A549 (cell line): ENCODE measurements at regions not wholly inside any gene's neighbourhood (a gene's known extent, or its start where the extent isn't known, plus 50 kb on each side); places are given as distances from the start of the nearest gene placed in this dataset.

ENCODE experiments used
- ATAC-seq, 2 experiments: fragments of 200-7000 bp in 1 of 2; fragments of >200 bp in 1 of 2; cut with Nextera tagmentation in 1 of 2; cut with Tn5 transposase in 1 of 2; 3 replicates each; pipeline versions ENCODE4 v1.8.0 to v1.9.1; 2018 to 2020; ENCODE audit warnings: mild to moderate bottlenecking in 1 of 2, moderate library complexity in 1 of 2
- CTCF ChIA-PET: fragments of 300-600 bp; sonication (Branson Sonifier 250); formaldehyde crosslinking; extraction: SDS; loops from one replicate; lab custom pipeline; 2021; ENCODE audit warnings: antibody characterized with exemption, inconsistent platforms; lab: Yijun Ruan, JAX
- POLR2A ChIA-PET: fragments of 350-600 bp; formaldehyde crosslinking; extraction: SDS; loops from one replicate; lab custom pipeline; 2021; ENCODE audit warnings: antibody characterized with exemption, inconsistent platforms; lab: Yijun Ruan, JAX
- DNase-seq, 2 experiments: peaks; one replicate each; pipeline versions ENCODE4 v3.0.0 to v3.0.0-alpha.2; 2011 to 2016; ENCODE audit warnings: low read depth in 1 of 2, low spot score in 1 of 2
- FAIRE-seq: peaks from 2 replicates; lab custom pipeline; 2011; peaks lifted over from hg19 to GRCh38; lab: Jason Lieb, UNC
- H3K27ac ChIP-seq, 2 experiments: fragments of >200 bp; sonication (Bioruptor Twin); formaldehyde crosslinking; 3 replicates each; pipeline ENCODE4 v1.5.1; 2016 to 2017
- H3K4me1 ChIP-seq: fragments of >200 bp; sonication (Bioruptor Twin); formaldehyde crosslinking; 3 replicates; pipeline ENCODE4 v1.6.1; 2016
- H3K4me2 ChIP-seq: fragments of >200 bp; sonication (Bioruptor Twin); formaldehyde crosslinking; 3 replicates; pipeline ENCODE4 v1.6.1; 2016
- H3K4me3 ChIP-seq: fragments of >200 bp; sonication (Bioruptor Twin); formaldehyde crosslinking; 3 replicates; pipeline ENCODE4 v1.5.1; 2016
- H3K9me3 ChIP-seq: fragments of >200 bp; sonication (Bioruptor Twin); formaldehyde crosslinking; 3 replicates; pipeline ENCODE4 v1.6.1; 2016
- BHLHE40 ChIP-seq: IDR thresholded peaks from 2 replicates; pipeline ENCODE4 v1.6.1; 2012; ENCODE audit warnings: low read depth, low read length, inconsistent platforms
- CBX2 ChIP-seq: fragments of 200-600 bp; sonication (generic); IDR thresholded peaks from 2 replicates; pipeline ENCODE4 v1.6.1; 2016; ENCODE audit warnings: low read depth, mild to moderate bottlenecking, borderline replicate concordance
- EHF ChIP-seq: fragments of 250-450 bp; sonication (Bioruptor Pico); IDR thresholded peaks from 2 replicates; pipeline ENCODE4 v1.5.0; 2020; ENCODE audit warnings: mild to moderate bottlenecking
- ELK1 ChIP-seq: fragments of 150-350 bp; IDR thresholded peaks from 2 replicates; pipeline ENCODE4 v1.6.1; 2014; ENCODE audit warnings: low read depth, mild to moderate bottlenecking, low read length
- FOSL2 ChIP-seq, 2 experiments: fragments of 450-650 bp in 1 of 2; fragments of >200 bp in 1 of 2; sonication (Bioruptor Twin) in 1 of 2; formaldehyde crosslinking; IDR thresholded peaks; 2 replicates each; pipeline versions ENCODE4 v1.5.0 to v1.6.1; 2016 to 2020; ENCODE audit warnings: mild to moderate bottlenecking in 1 of 2, moderate library complexity in 1 of 2
- GATA3 ChIP-seq: IDR thresholded peaks from 2 replicates; pipeline ENCODE4 v1.6.1; 2012; ENCODE audit warnings: borderline replicate concordance
- HEYL ChIP-seq: fragments of 250-450 bp; sonication (Bioruptor Pico); IDR thresholded peaks from 2 replicates; pipeline ENCODE4 v1.8.0; 2021; ENCODE audit warnings: mild to moderate bottlenecking, moderate library complexity
- KDM1A ChIP-seq: fragments of 200-600 bp; sonication (generic); IDR thresholded peaks from 2 replicates; pipeline ENCODE4 v1.6.1; 2016; ENCODE audit warnings: low read depth, mild to moderate bottlenecking
- MAFK ChIP-seq: fragments of 450-650 bp; IDR thresholded peaks from 2 replicates; pipeline ENCODE4 v1.6.1; 2014; ENCODE audit not compliant: partially characterized antibody
- MYC ChIP-seq: IDR thresholded peaks from 2 replicates; pipeline ENCODE4 v1.6.1; 2012; ENCODE audit warnings: mild to moderate bottlenecking, inconsistent platforms, low read length, improper control_type of control experiment, borderline replicate concordance
- NPAS2 ChIP-seq: fragments of 250-450 bp; sonication (Bioruptor Pico); IDR thresholded peaks from 2 replicates; pipeline ENCODE4 v1.8.0; 2022; ENCODE audit warnings: mild to moderate bottlenecking, moderate library complexity, borderline replicate concordance
- PHF8 ChIP-seq: fragments of 200-600 bp; sonication (generic); IDR thresholded peaks from 2 replicates; pipeline ENCODE4 v1.6.1; 2016; ENCODE audit warnings: low read depth, mild to moderate bottlenecking, antibody characterized with exemption, moderate library complexity, borderline replicate concordance
- RAD21 ChIP-seq, 2 experiments: fragments of >200 bp in 1 of 2; sonication (Bioruptor Twin) in 1 of 2; formaldehyde crosslinking in 1 of 2; IDR thresholded peaks in 1 of 2; conservative IDR thresholded peaks in 1 of 2; 2 replicates in 1 of 2; 3 replicates in 1 of 2; pipeline ENCODE4 v1.6.1; 2012 to 2018; ENCODE audit warnings: inconsistent platforms in 1 of 2
- RCOR1 ChIP-seq: fragments of 150-350 bp; IDR thresholded peaks from 2 replicates; pipeline ENCODE4 v1.6.1; 2014; ENCODE audit warnings: antibody characterized with exemption, low read length, low read depth
- RNF2 ChIP-seq: fragments of 200-600 bp; sonication (generic); IDR thresholded peaks from 2 replicates; pipeline ENCODE4 v1.6.1; 2016; ENCODE audit warnings: low read depth, mild to moderate bottlenecking, antibody characterized with exemption, moderate library complexity, borderline replicate concordance
- SREBF2 ChIP-seq: fragments of 450-650 bp; IDR thresholded peaks from 2 replicates; pipeline ENCODE4 v1.6.1; 2014; ENCODE audit warnings: mild to moderate bottlenecking, moderate library complexity
- ZC3H11A ChIP-seq: fragments of 450-650 bp; IDR thresholded peaks from 2 replicates; pipeline ENCODE4 v1.6.1; 2014; ENCODE audit warnings: antibody characterized with exemption, mild to moderate bottlenecking
- ZNF302 ChIP-seq: fragments of 250-450 bp; sonication (Bioruptor Pico); IDR thresholded peaks from 2 replicates; pipeline ENCODE4 v1.9.0; 2021; ENCODE audit warnings: inconsistent platforms, mild to moderate bottlenecking, moderate library complexity
- ZSCAN20 ChIP-seq: fragments of 250-450 bp; sonication (Bioruptor Pico); IDR thresholded peaks from 2 replicates; pipeline ENCODE4 v1.8.0; 2022; ENCODE audit warnings: mild to moderate bottlenecking, moderate library complexity
- WGBS: methylation state at CpG from one replicate; pipeline ENCODE4 v1.1.6; 2017; ENCODE audit errors: missing lambda C conversion rate; 5-methylcytosine and 5-hydroxymethylcytosine counted together
- TF ChIP-seq, protein P1 (sequence below): fragments of 450-650 bp; IDR thresholded peaks from 2 replicates; pipeline ENCODE4 v1.6.1; 2014; ENCODE audit warnings: antibody characterized with exemption
- TF ChIP-seq, protein P2 (sequence below): IDR thresholded peaks from 2 replicates; pipeline ENCODE4 v1.6.1; 2012
- TF ChIP-seq, protein P3 (sequence below): IDR thresholded peaks from 2 replicates; pipeline ENCODE4 v1.6.1; 2012
- TF ChIP-seq, protein P4 (sequence below): fragments of >200 bp; sonication (Bioruptor Twin); formaldehyde crosslinking; IDR thresholded peaks from 3 replicates; pipeline ENCODE4 v1.6.1; 2016
- TF ChIP-seq, protein P5 (sequence below): fragments of 250-450 bp; sonication (Bioruptor Pico); IDR thresholded peaks from 2 replicates; pipeline ENCODE4 v1.5.0; 2020; ENCODE audit warnings: low read depth, mild to moderate bottlenecking, moderate library complexity

DNA sequence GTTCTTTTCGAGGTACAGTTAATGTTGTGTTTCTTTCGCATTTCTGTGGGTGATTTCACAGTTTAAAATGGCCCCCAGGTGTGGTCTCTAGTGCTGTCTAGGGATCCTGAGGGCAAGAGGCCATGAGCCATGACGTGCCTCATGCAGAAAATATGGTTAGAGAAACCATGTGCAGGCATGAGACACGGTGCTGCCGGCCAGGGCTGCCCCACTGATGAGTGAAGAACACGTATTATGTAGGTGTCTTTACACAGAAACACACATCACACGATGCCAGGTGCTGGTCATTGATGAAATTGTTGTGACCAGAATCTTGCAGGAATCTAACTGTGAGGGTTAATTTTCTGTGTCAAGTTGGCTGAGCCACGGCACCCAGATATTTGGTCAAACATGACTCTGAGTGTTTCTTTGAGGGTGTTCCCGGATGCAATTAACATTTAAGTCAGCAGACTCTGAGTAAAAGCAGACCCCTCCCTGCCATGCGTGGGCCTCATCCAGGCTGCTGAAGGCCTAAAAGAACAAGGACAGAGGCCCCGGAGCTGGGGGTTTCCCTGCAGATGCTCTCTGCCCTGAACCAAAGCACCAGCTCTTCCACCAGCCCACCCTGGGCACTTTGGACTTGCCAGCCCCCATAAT, 463.0 kb upstream of the MYT1L start:
- Histone ChIP-seq H3K4me2 (no peak overlapping the region), H3K4me3 (no peak overlapping the region), H3K27ac (no peak overlapping the region), H3K9me3 (no peaks in the 10 kb centered on the region), H3K4me1 (no peaks in the 10 kb centered on the region)
- TF ChIP-seq PHF8: no peak
- TF ChIP-seq ZC3H11A: no peak
- no peak for TF ChIP-seq ZSCAN20 (CRISPR knock-in tag)
- TF ChIP-seq CBX2: no peak
- TF ChIP-seq, protein P1, sequence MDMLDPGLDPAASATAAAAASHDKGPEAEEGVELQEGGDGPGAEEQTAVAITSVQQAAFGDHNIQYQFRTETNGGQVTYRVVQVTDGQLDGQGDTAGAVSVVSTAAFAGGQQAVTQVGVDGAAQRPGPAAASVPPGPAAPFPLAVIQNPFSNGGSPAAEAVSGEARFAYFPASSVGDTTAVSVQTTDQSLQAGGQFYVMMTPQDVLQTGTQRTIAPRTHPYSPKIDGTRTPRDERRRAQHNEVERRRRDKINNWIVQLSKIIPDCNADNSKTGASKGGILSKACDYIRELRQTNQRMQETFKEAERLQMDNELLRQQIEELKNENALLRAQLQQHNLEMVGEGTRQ: no peak
- no peak for TF ChIP-seq RCOR1
- TF ChIP-seq BHLHE40: no peak
- TF ChIP-seq RNF2: no peak
- TF ChIP-seq GATA3: no peak
- TF ChIP-seq, protein P2, sequence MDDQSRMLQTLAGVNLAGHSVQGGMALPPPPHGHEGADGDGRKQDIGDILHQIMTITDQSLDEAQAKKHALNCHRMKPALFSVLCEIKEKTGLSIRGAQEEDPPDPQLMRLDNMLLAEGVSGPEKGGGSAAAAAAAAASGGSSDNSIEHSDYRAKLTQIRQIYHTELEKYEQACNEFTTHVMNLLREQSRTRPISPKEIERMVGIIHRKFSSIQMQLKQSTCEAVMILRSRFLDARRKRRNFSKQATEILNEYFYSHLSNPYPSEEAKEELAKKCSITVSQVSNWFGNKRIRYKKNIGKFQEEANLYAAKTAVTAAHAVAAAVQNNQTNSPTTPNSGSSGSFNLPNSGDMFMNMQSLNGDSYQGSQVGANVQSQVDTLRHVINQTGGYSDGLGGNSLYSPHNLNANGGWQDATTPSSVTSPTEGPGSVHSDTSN: no peak
- TF ChIP-seq, protein P3, sequence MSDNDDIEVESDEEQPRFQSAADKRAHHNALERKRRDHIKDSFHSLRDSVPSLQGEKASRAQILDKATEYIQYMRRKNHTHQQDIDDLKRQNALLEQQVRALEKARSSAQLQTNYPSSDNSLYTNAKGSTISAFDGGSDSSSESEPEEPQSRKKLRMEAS: no peak
- TF ChIP-seq ELK1: no peak
- no peak for TF ChIP-seq FOSL2 (IDR thresholded peaks at IDR 0.05)
- no peak for TF ChIP-seq FOSL2 (CRISPR knock-in tag; IDR thresholded peaks at IDR 0.05)
- TF ChIP-seq MYC: no peak
- TF ChIP-seq SREBF2: no peak
- DNase-seq: no peak
- ATAC-seq: no peak
- 11% methylated on average over 11 of the region's 11 CpGs for WGBS
- POLR2A ChIA-PET: no interaction called here
- CTCF ChIA-PET: no interaction called here
- no peak for FAIRE-seq

GRCh38 chr2:2793514-2793913, 462.4 kb upstream of the MYT1L start:
- Histone ChIP-seq H3K4me2 (no peak overlapping the region), H3K9me3 (no peaks in the 10 kb centered on the region), H3K27ac (no peak overlapping the region), H3K4me1 (no peaks in the 10 kb centered on the region), H3K4me3 (no peak overlapping the region)
- no peak for FAIRE-seq
- DNase-seq: no peak
- CTCF ChIA-PET: no interaction called here
- TF ChIP-seq, protein P2: no peak
- no peak for TF ChIP-seq RAD21 (conservative IDR thresholded peaks at IDR 0.05 in 1 of 2, IDR thresholded peaks at IDR 0.05 in 1 of 2)
- ATAC-seq: no peak
- WGBS: 49% methylated on average over 17 of the region's 17 CpGs
- POLR2A ChIA-PET: no interaction called here

DNA sequence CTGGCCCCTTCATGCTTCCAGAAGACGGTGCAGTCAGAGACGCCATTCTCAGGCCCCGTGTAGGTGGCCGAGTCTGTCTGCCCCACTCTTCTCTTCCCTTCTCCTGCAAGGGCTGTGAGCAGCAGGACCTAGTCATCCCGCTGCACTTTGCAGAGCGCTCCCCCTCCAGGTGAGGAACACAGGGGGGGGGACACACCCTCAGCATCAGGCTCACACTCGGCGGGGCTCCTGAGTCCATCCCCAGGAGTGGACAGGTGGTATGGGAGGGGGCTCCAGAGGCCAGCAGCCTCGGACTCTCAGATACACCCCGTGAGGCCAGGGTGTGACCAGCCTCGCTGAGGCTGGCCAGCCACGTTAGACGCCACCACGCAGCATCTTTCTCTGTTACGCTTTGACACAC, 460.5 kb upstream of the MYT1L start:
- CTCF ChIA-PET: no interaction called here
- DNase-seq (no peak), ATAC-seq (no peak), FAIRE-seq (no peak)
- Histone ChIP-seq H3K4me1 (no peaks in the 10 kb centered on the region), H3K4me3 (no peak overlapping the region), H3K9me3 (no peaks in the 10 kb centered on the region), H3K27ac (no peak overlapping the region), H3K4me2 (no peak overlapping the region)
- WGBS: 27% methylated on average over 14 of the region's 15 CpGs
- POLR2A ChIA-PET: no interaction called here
- TF ChIP-seq HEYL: no peak
- TF ChIP-seq, protein P4, sequence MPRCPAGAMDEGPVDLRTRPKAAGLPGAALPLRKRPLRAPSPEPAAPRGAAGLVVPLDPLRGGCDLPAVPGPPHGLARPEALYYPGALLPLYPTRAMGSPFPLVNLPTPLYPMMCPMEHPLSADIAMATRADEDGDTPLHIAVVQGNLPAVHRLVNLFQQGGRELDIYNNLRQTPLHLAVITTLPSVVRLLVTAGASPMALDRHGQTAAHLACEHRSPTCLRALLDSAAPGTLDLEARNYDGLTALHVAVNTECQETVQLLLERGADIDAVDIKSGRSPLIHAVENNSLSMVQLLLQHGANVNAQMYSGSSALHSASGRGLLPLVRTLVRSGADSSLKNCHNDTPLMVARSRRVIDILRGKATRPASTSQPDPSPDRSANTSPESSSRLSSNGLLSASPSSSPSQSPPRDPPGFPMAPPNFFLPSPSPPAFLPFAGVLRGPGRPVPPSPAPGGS: no peak
- TF ChIP-seq, protein P2: no peak
- no peak for TF ChIP-seq KDM1A
- no peak for TF ChIP-seq ZNF302
- TF ChIP-seq EHF: no peak
- TF ChIP-seq MAFK: no peak
- no peak for TF ChIP-seq NPAS2 (CRISPR knock-in tag)
- TF ChIP-seq, protein P5, sequence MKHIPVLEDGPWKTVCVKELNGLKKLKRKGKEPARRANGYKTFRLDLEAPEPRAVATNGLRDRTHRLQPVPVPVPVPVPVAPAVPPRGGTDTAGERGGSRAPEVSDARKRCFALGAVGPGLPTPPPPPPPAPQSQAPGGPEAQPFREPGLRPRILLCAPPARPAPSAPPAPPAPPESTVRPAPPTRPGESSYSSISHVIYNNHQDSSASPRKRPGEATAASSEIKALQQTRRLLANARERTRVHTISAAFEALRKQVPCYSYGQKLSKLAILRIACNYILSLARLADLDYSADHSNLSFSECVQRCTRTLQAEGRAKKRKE (CRISPR knock-in tag): no peak
